ENCODE measurements at regions not wholly inside any gene's neighbourhood (a gene's known extent, or its start where the extent isn't known, plus 50 kb on each side); places are given as distances from the start of the nearest gene placed in this dataset.

GRCh38 chr17:79522414-79522813 lies 88.4 kb downstream of the RBFOX3 start:
- Histone ChIP-seq H3K36me3 (no peaks in the 10 kb centered on the region), H3K27ac (no peak overlapping the region), H3K27me3 (peaks cover 78% of the 10 kb centered on the region), H3K4me3 (no peak overlapping the region), H3K9me3 (no peaks in the 10 kb centered on the region), H3K4me1 (no peaks in the 10 kb centered on the region)
- ATAC-seq = no peak
- 69 to 71% methylated on average over 4 to 6 of the region's 6 CpGs for WGBS, 2 donors (ENCODE audit: low coverage in 1 of 2)
- TF ChIP-seq CTCF (IDR thresholded peaks at IDR 0.05) (no peak), EP300 (IDR thresholded peaks at IDR 0.05) (no peak), POLR2AphosphoS5 (IDR thresholded peaks at IDR 0.05) (no peak), POLR2A (IDR thresholded peaks at IDR 0.05) (no peak)

GRCh38 chr17:79521225-79521624 lies 89.6 kb downstream of the RBFOX3 start:
- Histone ChIP-seq H3K27ac (no peak overlapping the region), H3K36me3 (no peaks in the 10 kb centered on the region), H3K4me1 (no peaks in the 10 kb centered on the region), H3K4me3 (no peak overlapping the region), H3K27me3 (peaks cover 73% of the 10 kb centered on the region), H3K9me3 (no peaks in the 10 kb centered on the region)
- no peak for ATAC-seq
- TF ChIP-seq POLR2A (IDR thresholded peaks at IDR 0.05) = no peak
- TF ChIP-seq CTCF (IDR thresholded peaks at IDR 0.05) = no peak
- no peak for TF ChIP-seq EP300 (IDR thresholded peaks at IDR 0.05)
- TF ChIP-seq POLR2AphosphoS5 (IDR thresholded peaks at IDR 0.05) = no peak
- WGBS, 2 donors (ENCODE audit: low coverage in 1 of 2) = 77 to 92% methylated on average over 3 of the region's 4 CpGs

GRCh38 chr17:79520167-79521165 lies 90.4 kb downstream of the RBFOX3 start:
- H3K36me3 ChIP-seq = no peaks in the 10 kb centered on the region
- no peak for ATAC-seq
- peaks cover 68% of the 10 kb centered on the region for H3K27me3 ChIP-seq
- WGBS, 2 donors (ENCODE audit: low coverage in 1 of 2) = 10 to 80% methylated on average over 1 to 5 of the region's 39 CpGs
- H3K4me1 ChIP-seq = no peaks in the 10 kb centered on the region
- no peaks in the 10 kb centered on the region for H3K9me3 ChIP-seq
- TF ChIP-seq EP300 (IDR thresholded peaks at IDR 0.05) (no peak), CTCF (IDR thresholded peaks at IDR 0.05) (no peak)
- H3K27ac ChIP-seq = no peak overlapping the region
- no peak overlapping the region for H3K4me3 ChIP-seq

- no peak overlapping the region for H3K27ac ChIP-seq
- no peaks in the 10 kb centered on the region for H3K4me1 ChIP-seq
- no CpG with 5 or more reads among the region's 11 CpGs for WGBS, 2 donors (ENCODE audit: low coverage in 1 of 2)
- TF ChIP-seq POLR2AphosphoS5 (IDR thresholded peaks at IDR 0.05) = no peak
- TF ChIP-seq CTCF (IDR thresholded peaks at IDR 0.05) = no peak
- no peak for TF ChIP-seq EP300 (IDR thresholded peaks at IDR 0.05)
- TF ChIP-seq POLR2A (IDR thresholded peaks at IDR 0.05) = no peak
- H3K4me3 ChIP-seq = no peak overlapping the region
- peaks cover 66% of the 10 kb centered on the region for H3K27me3 ChIP-seq
- no peaks in the 10 kb centered on the region for H3K36me3 ChIP-seq
- no peaks in the 10 kb centered on the region for H3K9me3 ChIP-seq
- ATAC-seq = no peak
Measured at GRCh38 chr17:79519601-79520000, 91.2 kb downstream of the RBFOX3 start.
